Neural progenitor cell (in vitro differentiated cells): ENCODE measurements at regions not wholly inside any gene's neighbourhood (a gene's known extent, or its start where the extent isn't known, plus 50 kb on each side); places are given as distances from the start of the nearest gene placed in this dataset.

Experiments used
- DNase-seq: peaks from one replicate; pipeline ENCODE4 v3.0.0-alpha.2; 2016; ENCODE audit warnings: low spot score
- H2AFZ ChIP-seq: fragments of 200-600 bp; sonication (generic); replicated peaks from 2 replicates; pipeline ENCODE4 v1.6.1; 2016; ENCODE audit warnings: antibody characterized with exemption
- H3F3A ChIP-seq: fragments of 200-600 bp; sonication (generic); 2 replicates; pipeline ENCODE4 v1.6.1; 2016; ENCODE audit warnings: antibody characterized with exemption, low read depth
- H3K27ac ChIP-seq: fragments of 200-600 bp; sonication (generic); 2 replicates; pipeline ENCODE4 v1.5.1; 2016; ENCODE audit warnings: mild to moderate bottlenecking
- H3K27me3 ChIP-seq: fragments of 200-600 bp; sonication (generic); 2 replicates; pipeline ENCODE4 v1.6.1; 2016; ENCODE audit warnings: mild to moderate bottlenecking, moderate library complexity
- H3K36me3 ChIP-seq: fragments of 200-600 bp; sonication (generic); 2 replicates; pipeline ENCODE4 v1.5.1; 2016
- H3K4me1 ChIP-seq: fragments of 200-600 bp; sonication (generic); 2 replicates; pipeline ENCODE4 v1.6.1; 2016; ENCODE audit warnings: mixed run types
- H3K4me2 ChIP-seq: fragments of 200-600 bp; sonication (generic); 2 replicates; pipeline ENCODE4 v1.6.1; 2016
- H3K4me3 ChIP-seq: fragments of 200-600 bp; sonication (generic); 2 replicates; pipeline ENCODE4 v1.5.1; 2016
- H3K79me2 ChIP-seq: fragments of 200-600 bp; sonication (generic); 2 replicates; pipeline ENCODE4 v1.6.1; 2016; ENCODE audit warnings: low read depth
- H3K9ac ChIP-seq: fragments of 200-600 bp; sonication (generic); 2 replicates; pipeline ENCODE4 v1.6.1; 2016
- H3K9me3 ChIP-seq: fragments of 200-600 bp; sonication (generic); 2 replicates; pipeline ENCODE4 v1.5.1; 2016; ENCODE audit warnings: low read depth
- H4K20me1 ChIP-seq: fragments of 200-600 bp; sonication (generic); 2 replicates; pipeline ENCODE4 v1.6.1; 2016; ENCODE audit warnings: low read depth
- H3K27ac Mint-ChIP-seq: 3 replicates; pipeline ENCODE4 v1.8.0; 2021; ENCODE audit warnings: mixed read lengths
- H3K27me3 Mint-ChIP-seq: 2 replicates; pipeline ENCODE4 v1.8.0; 2022; ENCODE audit warnings: low read depth, mild to moderate bottlenecking, inconsistent platforms, moderate library complexity, mixed read lengths; ENCODE audit not compliant: insufficient read depth
- H3K36me3 Mint-ChIP-seq: 3 replicates; pipeline ENCODE4 v1.8.0; 2021; ENCODE audit warnings: mixed read lengths
- H3K4me1 Mint-ChIP-seq: 3 replicates; pipeline ENCODE4 v1.8.0; 2021; ENCODE audit warnings: mixed read lengths
- H3K4me3 Mint-ChIP-seq: 3 replicates; pipeline ENCODE4 v1.8.0; 2021; ENCODE audit warnings: mild to moderate bottlenecking, moderate library complexity, mixed read lengths
- H3K9me3 Mint-ChIP-seq: 3 replicates; pipeline ENCODE4 v1.8.0; 2020; ENCODE audit warnings: mixed read lengths
- CTCF ChIP-seq: fragments of 200-600 bp; sonication (generic); IDR thresholded peaks from 2 replicates; pipeline ENCODE4 v1.5.1; 2017; ENCODE audit warnings: antibody characterized with exemption, mild to moderate bottlenecking
- EZH2 ChIP-seq: fragments of 200-600 bp; sonication (generic); IDR thresholded peaks from 2 replicates; pipeline ENCODE4 v1.6.1; 2017; ENCODE audit warnings: antibody characterized with exemption, mild to moderate bottlenecking, moderate library complexity
- EZH2phosphoT487 ChIP-seq: fragments of 200-600 bp; sonication (generic); IDR thresholded peaks from 2 replicates; pipeline ENCODE4 v1.6.1; 2017; ENCODE audit warnings: antibody characterized with exemption

GRCh38 chr15:25234831-25235230 lies 204.0 kb downstream of the UBE3A start:
- no peaks in the 10 kb centered on the region for H3K9me3 ChIP-seq
- H3K4me1 ChIP-seq: no peaks in the 10 kb centered on the region
- no peak for DNase-seq
- H3K9me3 Mint-ChIP-seq: peaks cover 40% of the 10 kb centered on the region
- peaks cover 6% of the 10 kb centered on the region for H3K27me3 Mint-ChIP-seq
- no peak overlapping the region for H2AFZ ChIP-seq
- H3K36me3 Mint-ChIP-seq: no peaks in the 10 kb centered on the region
- no peak for TF ChIP-seq CTCF
- no peak for TF ChIP-seq EZH2phosphoT487
- TF ChIP-seq EZH2: no peak
- no peak overlapping the region for H3K4me3 ChIP-seq
- no peak overlapping the region for H3K27ac ChIP-seq
- no peaks in the 10 kb centered on the region for H3F3A ChIP-seq
- no peak overlapping the region for H3K4me3 Mint-ChIP-seq
- H3K9ac ChIP-seq: no peak overlapping the region
- H3K79me2 ChIP-seq: no peaks in the 10 kb centered on the region
- H3K27ac Mint-ChIP-seq: no peak overlapping the region
- H3K4me2 ChIP-seq: no peak overlapping the region
- no peaks in the 10 kb centered on the region for H3K36me3 ChIP-seq
- no peaks in the 10 kb centered on the region for H3K4me1 Mint-ChIP-seq
- H3K27me3 ChIP-seq: no peaks in the 10 kb centered on the region
- H4K20me1 ChIP-seq: no peaks in the 10 kb centered on the region

GRCh38 chr15:25235391-25235790 lies 203.4 kb downstream of the UBE3A start:
- Mint-ChIP-seq H3K4me3 (no peak overlapping the region), H3K27ac (no peak overlapping the region), H3K36me3 (no peaks in the 10 kb centered on the region), H3K9me3 (peaks cover 36% of the 10 kb centered on the region), H3K4me1 (no peaks in the 10 kb centered on the region), H3K27me3 (peaks cover 4% of the 10 kb centered on the region)
- Histone ChIP-seq H3F3A (no peaks in the 10 kb centered on the region), H3K9ac (no peak overlapping the region), H3K9me3 (no peaks in the 10 kb centered on the region), H2AFZ (no peak overlapping the region), H3K79me2 (no peaks in the 10 kb centered on the region), H3K4me1 (no peaks in the 10 kb centered on the region), H3K27ac (no peak overlapping the region), H3K4me2 (no peak overlapping the region), H4K20me1 (no peaks in the 10 kb centered on the region), H3K36me3 (no peaks in the 10 kb centered on the region), H3K27me3 (no peaks in the 10 kb centered on the region), H3K4me3 (no peak overlapping the region)
- DNase-seq: no peak
- TF ChIP-seq EZH2 (no peak), EZH2phosphoT487 (no peak), CTCF (no peak)

GRCh38 chr15:25236143-25236860 lies 202.5 kb downstream of the UBE3A start:
- no peaks in the 10 kb centered on the region for H3K4me1 Mint-ChIP-seq
- Histone ChIP-seq H3K4me2 (no peak overlapping the region), H3K9me3 (no peaks in the 10 kb centered on the region), H3K79me2 (no peaks in the 10 kb centered on the region), H2AFZ (no peak overlapping the region), H3K4me1 (no peaks in the 10 kb centered on the region), H3K27me3 (no peaks in the 10 kb centered on the region), H3K4me3 (no peak overlapping the region), H3F3A (no peaks in the 10 kb centered on the region), H3K9ac (no peak overlapping the region), H3K27ac (no peak overlapping the region), H4K20me1 (no peaks in the 10 kb centered on the region), H3K36me3 (no peaks in the 10 kb centered on the region)
- TF ChIP-seq EZH2: no peak
- TF ChIP-seq CTCF: no peak
- no peak for TF ChIP-seq EZH2phosphoT487
- no peak overlapping the region for H3K27ac Mint-ChIP-seq
- no peaks in the 10 kb centered on the region for H3K36me3 Mint-ChIP-seq
- peaks cover 41% of the 10 kb centered on the region for H3K9me3 Mint-ChIP-seq
- H3K4me3 Mint-ChIP-seq: no peak overlapping the region
- no peak for DNase-seq
- peaks cover 3% of the 10 kb centered on the region for H3K27me3 Mint-ChIP-seq
